H9 (cell line): ENCODE measurements at regions not wholly inside any gene's neighbourhood (a gene's known extent, or its start where the extent isn't known, plus 50 kb on each side); places are given as distances from the start of the nearest gene placed in this dataset.

Experiments
- DNase-seq: peaks from one replicate; pipeline ENCODE4 v3.0.0-alpha.2; 2017
- H2AFZ ChIP-seq: one replicate; pipeline ENCODE4 v1.6.1; 2013; ENCODE audit warnings: mild to moderate bottlenecking, low read length, control low read depth, moderate library complexity
- H2AK5ac ChIP-seq: 2 replicates; pipeline ENCODE4 v1.6.1; 2013; ENCODE audit warnings: low read length, control low read depth, mixed read lengths; ENCODE audit not compliant: insufficient read length
- H2BK120ac ChIP-seq: one replicate; pipeline ENCODE4 v1.6.1; 2013; ENCODE audit warnings: low read depth, mild to moderate bottlenecking, low read length, control low read depth, inconsistent platforms; ENCODE audit not compliant: poor library complexity, severe bottlenecking
- H2BK12ac ChIP-seq: 2 replicates; pipeline ENCODE4 v1.6.1; 2013; ENCODE audit warnings: low read length, control low read depth, mixed read lengths, low read depth; ENCODE audit not compliant: insufficient read length
- H2BK15ac ChIP-seq: 2 replicates; pipeline ENCODE4 v1.6.1; 2013; ENCODE audit warnings: low read depth, low read length, control low read depth
- H2BK20ac ChIP-seq: one replicate; pipeline ENCODE4 v1.6.1; 2013; ENCODE audit warnings: low read depth, mild to moderate bottlenecking, low read length, control low read depth, inconsistent platforms; ENCODE audit not compliant: poor library complexity, severe bottlenecking
- H2BK5ac ChIP-seq: 2 replicates; pipeline ENCODE4 v1.6.1; 2013; ENCODE audit warnings: low read length, control low read depth, mixed read lengths; ENCODE audit not compliant: insufficient read length
- H3K14ac ChIP-seq: 2 replicates; pipeline ENCODE4 v1.6.1; 2013; ENCODE audit warnings: low read length, control low read depth; ENCODE audit not compliant: insufficient read depth
- H3K18ac ChIP-seq: 2 replicates; pipeline ENCODE4 v1.6.1; 2013; ENCODE audit warnings: low read depth, mild to moderate bottlenecking, mixed read lengths, low read length, control low read depth; ENCODE audit not compliant: insufficient read length
- H3K23ac ChIP-seq: 2 replicates; pipeline ENCODE4 v1.6.1; 2013; ENCODE audit warnings: low read length, control low read depth, mixed read lengths, low read depth; ENCODE audit not compliant: insufficient read length
- H3K23me2 ChIP-seq: 2 replicates; pipeline ENCODE4 v1.6.1; 2013; ENCODE audit warnings: low read depth, mild to moderate bottlenecking, mixed read lengths, low read length, control low read depth; ENCODE audit not compliant: insufficient read length, poor library complexity, severe bottlenecking
- H3K27ac ChIP-seq: 2 replicates; pipeline ENCODE4 v1.5.1; 2013; ENCODE audit warnings: low read length, control low read depth, mixed read lengths, low read depth; ENCODE audit not compliant: insufficient read length
- H3K27me3 ChIP-seq: 2 replicates; pipeline ENCODE4 v1.6.1; 2013; ENCODE audit warnings: low read length, control low read depth, inconsistent platforms; ENCODE audit not compliant: insufficient read depth
- H3K4ac ChIP-seq: 2 replicates; pipeline ENCODE4 v1.6.1; 2013; ENCODE audit warnings: low read depth, mild to moderate bottlenecking, control low read depth, inconsistent platforms, low read length, moderate library complexity
- H3K4me1 ChIP-seq: 2 replicates; pipeline ENCODE4 v1.6.1; 2013; ENCODE audit warnings: low read length, control low read depth, inconsistent platforms; ENCODE audit not compliant: insufficient read depth
- H3K4me2 ChIP-seq: 2 replicates; pipeline ENCODE4 v1.6.1; 2013; ENCODE audit warnings: low read length, control low read depth, mixed read lengths; ENCODE audit not compliant: insufficient read length, insufficient read depth
- H3K56ac ChIP-seq: 2 replicates; pipeline ENCODE4 v1.6.1; 2013; ENCODE audit warnings: low read depth, mild to moderate bottlenecking, mixed read lengths, low read length, control low read depth; ENCODE audit not compliant: insufficient read length
- H3K79me1 ChIP-seq: 2 replicates; pipeline ENCODE4 v1.6.1; 2013; ENCODE audit warnings: low read depth, mild to moderate bottlenecking, moderate library complexity, low read length, control low read depth, inconsistent platforms; ENCODE audit not compliant: insufficient read depth, poor library complexity, severe bottlenecking
- H3K79me2 ChIP-seq: 2 replicates; pipeline ENCODE4 v1.6.1; 2013; ENCODE audit warnings: low read length, control low read depth, inconsistent platforms; ENCODE audit not compliant: insufficient read depth
- H3K9ac ChIP-seq: 2 replicates; pipeline ENCODE4 v1.6.1; 2013; ENCODE audit warnings: low read length, control low read depth, mixed read lengths; ENCODE audit not compliant: insufficient read length; ENCODE audit errors: extremely low read depth
- H3K9me3 ChIP-seq: one replicate; pipeline ENCODE4 v1.6.1; 2013; ENCODE audit warnings: low read depth, low read length, inconsistent platforms; ENCODE audit not compliant: control insufficient read depth
- H3T11ph ChIP-seq: one replicate; pipeline ENCODE4 v1.6.1; 2013; ENCODE audit warnings: mild to moderate bottlenecking, low read length, control low read depth, inconsistent platforms
- H4K20me1 ChIP-seq: one replicate; pipeline ENCODE4 v1.6.1; 2013; ENCODE audit not compliant: control insufficient read depth, insufficient read length, insufficient read depth
- H4K5ac ChIP-seq: 2 replicates; pipeline ENCODE4 v1.6.1; 2013; ENCODE audit warnings: low read depth, mild to moderate bottlenecking, mixed read lengths, low read length, control low read depth; ENCODE audit not compliant: insufficient read length
- H4K8ac ChIP-seq: replicated peaks from 2 replicates; pipeline ENCODE4 v1.6.1; 2013; ENCODE audit warnings: low read length, control low read depth, mixed read lengths, low read depth; ENCODE audit not compliant: insufficient read length
- H4K91ac ChIP-seq: 2 replicates; pipeline ENCODE4 v1.6.1; 2013; ENCODE audit warnings: low read depth, mild to moderate bottlenecking, moderate library complexity, mixed read lengths, low read length, control low read depth; ENCODE audit not compliant: insufficient read length
- H3K27ac Mint-ChIP-seq, 3 experiments: 2 replicates in 2 of 3; 3 replicates in 1 of 3; pipeline ENCODE4 v1.8.0; 2020 to 2021; ENCODE audit warnings: mixed read lengths in 3 of 3, mild to moderate bottlenecking in 1 of 3, moderate library complexity in 1 of 3
- H3K27me3 Mint-ChIP-seq: 2 replicates; pipeline ENCODE4 v1.8.0; 2021; ENCODE audit warnings: low read depth, mild to moderate bottlenecking, moderate library complexity, mixed read lengths
- H3K36me3 Mint-ChIP-seq, 3 experiments: 2 replicates in 2 of 3; 3 replicates in 1 of 3; pipeline ENCODE4 v1.8.0; 2020 to 2021; ENCODE audit warnings: low read depth in 3 of 3, mixed read lengths in 3 of 3; ENCODE audit not compliant: insufficient read depth in 1 of 3
- H3K4me1 Mint-ChIP-seq, 2 experiments: 2 replicates each; pipeline ENCODE4 v1.8.0; 2020; ENCODE audit warnings: mixed read lengths in 2 of 2
- H3K4me3 Mint-ChIP-seq, 2 experiments: 2 replicates in 1 of 2; 3 replicates in 1 of 2; pipeline ENCODE4 v1.8.0; 2020 to 2021; ENCODE audit warnings: mild to moderate bottlenecking in 2 of 2, mixed read lengths in 2 of 2, moderate library complexity in 1 of 2
- H3K9me3 Mint-ChIP-seq, 2 experiments: 2 replicates in 1 of 2; 3 replicates in 1 of 2; pipeline ENCODE4 v1.8.0; 2020; ENCODE audit warnings: mild to moderate bottlenecking in 2 of 2, mixed read lengths in 2 of 2, moderate library complexity in 1 of 2
- TF ChIP-seq, protein P1 (sequence below): fragments of 200-600 bp; sonication (generic); conservative IDR thresholded peaks from 3 replicates; pipeline ENCODE4 v1.8.0; 2021; ENCODE audit warnings: antibody characterized with exemption, mild to moderate bottlenecking

DNA sequence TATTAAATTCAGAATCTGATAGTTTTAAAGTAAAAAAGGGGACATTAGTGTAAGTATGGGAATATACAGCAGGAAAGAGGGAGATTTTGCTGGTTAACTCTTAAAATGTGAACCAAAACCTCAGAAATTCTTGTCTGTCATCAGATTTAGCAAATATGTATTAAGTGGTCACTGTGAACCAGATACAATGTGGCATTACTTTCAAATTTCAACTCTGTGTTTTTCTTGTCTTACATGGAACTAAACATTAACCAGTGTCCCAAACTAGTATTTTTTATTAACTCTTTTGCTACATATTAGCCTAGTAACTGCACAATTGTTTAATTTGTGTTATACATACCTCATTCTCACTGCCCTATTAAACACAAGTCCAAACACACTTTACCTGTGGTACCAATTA lies 259.9 kb upstream of the RASA1 start:
- no peak overlapping the region for H2BK20ac ChIP-seq
- H3K23me2 ChIP-seq: no peaks in the 10 kb centered on the region
- H3K9me3 ChIP-seq: no peaks in the 10 kb centered on the region
- H3K4me2 ChIP-seq: no peak overlapping the region
- no peak overlapping the region for H4K8ac ChIP-seq
- no peak for DNase-seq
- H3K56ac ChIP-seq: no peak overlapping the region
- H3K27ac ChIP-seq: no peak overlapping the region
- no peak overlapping the region for H3T11ph ChIP-seq
- no peaks in the 10 kb centered on the region for H3K4me1 ChIP-seq
- H3K36me3 Mint-ChIP-seq: no peaks in the 10 kb centered on the region
- no peak overlapping the region for H3K4me3 Mint-ChIP-seq
- no peaks in the 10 kb centered on the region for H3K27me3 ChIP-seq
- no peak overlapping the region for H2BK120ac ChIP-seq
- H2BK5ac ChIP-seq: no peak overlapping the region
- no peaks in the 10 kb centered on the region; the same call in 1 of the 2 replicates for H3K27me3 Mint-ChIP-seq
- no peaks in the 10 kb centered on the region; a peak in 1 of 4 replicates for H3K4me1 Mint-ChIP-seq
- H3K79me2 ChIP-seq: no peaks in the 10 kb centered on the region
- H3K9ac ChIP-seq: no peak overlapping the region
- H4K5ac ChIP-seq: no peak overlapping the region
- H3K27ac Mint-ChIP-seq: no peak overlapping the region
- no peak overlapping the region for H2AFZ ChIP-seq
- H2AK5ac ChIP-seq: no peak overlapping the region
- H3K79me1 ChIP-seq: no peaks in the 10 kb centered on the region
- H3K23ac ChIP-seq: no peak overlapping the region
- H4K20me1 ChIP-seq: no peaks in the 10 kb centered on the region
- H3K4ac ChIP-seq: no peak overlapping the region
- TF ChIP-seq, protein P1, sequence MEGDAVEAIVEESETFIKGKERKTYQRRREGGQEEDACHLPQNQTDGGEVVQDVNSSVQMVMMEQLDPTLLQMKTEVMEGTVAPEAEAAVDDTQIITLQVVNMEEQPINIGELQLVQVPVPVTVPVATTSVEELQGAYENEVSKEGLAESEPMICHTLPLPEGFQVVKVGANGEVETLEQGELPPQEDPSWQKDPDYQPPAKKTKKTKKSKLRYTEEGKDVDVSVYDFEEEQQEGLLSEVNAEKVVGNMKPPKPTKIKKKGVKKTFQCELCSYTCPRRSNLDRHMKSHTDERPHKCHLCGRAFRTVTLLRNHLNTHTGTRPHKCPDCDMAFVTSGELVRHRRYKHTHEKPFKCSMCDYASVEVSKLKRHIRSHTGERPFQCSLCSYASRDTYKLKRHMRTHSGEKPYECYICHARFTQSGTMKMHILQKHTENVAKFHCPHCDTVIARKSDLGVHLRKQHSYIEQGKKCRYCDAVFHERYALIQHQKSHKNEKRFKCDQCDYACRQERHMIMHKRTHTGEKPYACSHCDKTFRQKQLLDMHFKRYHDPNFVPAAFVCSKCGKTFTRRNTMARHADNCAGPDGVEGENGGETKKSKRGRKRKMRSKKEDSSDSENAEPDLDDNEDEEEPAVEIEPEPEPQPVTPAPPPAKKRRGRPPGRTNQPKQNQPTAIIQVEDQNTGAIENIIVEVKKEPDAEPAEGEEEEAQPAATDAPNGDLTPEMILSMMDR: no peak
- H3K9me3 Mint-ChIP-seq: no peaks in the 10 kb centered on the region
- no peak overlapping the region for H3K14ac ChIP-seq
- H2BK15ac ChIP-seq: no peak overlapping the region
- H2BK12ac ChIP-seq: no peak overlapping the region
- no peak overlapping the region for H4K91ac ChIP-seq
- H3K18ac ChIP-seq: no peak overlapping the region
